ENCODE measurements at regions not wholly inside any gene's neighbourhood (a gene's known extent, or its start where the extent isn't known, plus 50 kb on each side); places are given as distances from the start of the nearest gene placed in this dataset.

DNA sequence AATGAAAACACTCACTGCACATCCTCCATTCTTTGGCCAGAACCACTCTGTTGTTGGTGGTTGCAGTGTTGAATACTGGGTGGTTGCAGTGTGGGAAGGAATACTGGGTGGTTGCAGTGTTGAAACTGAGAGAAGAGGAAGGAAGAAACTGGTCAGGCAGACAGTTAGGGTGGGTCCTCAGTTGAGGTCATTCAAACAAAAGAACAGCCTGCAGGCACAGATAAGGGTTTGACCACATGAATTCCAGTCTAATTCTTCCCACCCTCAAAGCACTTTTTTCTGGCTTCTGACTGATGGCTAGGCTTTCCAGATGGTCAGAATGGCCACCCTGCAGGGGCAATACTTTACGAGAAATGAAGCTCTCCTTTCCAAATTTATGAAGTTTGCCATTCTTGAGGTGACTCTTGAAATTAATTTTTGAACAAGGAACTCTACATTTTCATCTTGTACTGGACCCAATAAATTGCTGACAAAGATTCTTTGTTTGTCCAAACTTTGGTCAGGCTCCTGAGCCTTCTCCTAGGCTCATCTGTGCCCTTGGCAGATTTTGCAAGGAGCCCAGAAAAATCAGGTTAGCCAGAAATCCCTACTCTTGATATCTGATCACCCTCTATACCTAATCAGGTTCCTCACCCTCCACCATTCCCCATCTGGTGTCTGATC is 596.6 kb upstream of the CDH5 start:
- TF ChIP-seq, protein P1, sequence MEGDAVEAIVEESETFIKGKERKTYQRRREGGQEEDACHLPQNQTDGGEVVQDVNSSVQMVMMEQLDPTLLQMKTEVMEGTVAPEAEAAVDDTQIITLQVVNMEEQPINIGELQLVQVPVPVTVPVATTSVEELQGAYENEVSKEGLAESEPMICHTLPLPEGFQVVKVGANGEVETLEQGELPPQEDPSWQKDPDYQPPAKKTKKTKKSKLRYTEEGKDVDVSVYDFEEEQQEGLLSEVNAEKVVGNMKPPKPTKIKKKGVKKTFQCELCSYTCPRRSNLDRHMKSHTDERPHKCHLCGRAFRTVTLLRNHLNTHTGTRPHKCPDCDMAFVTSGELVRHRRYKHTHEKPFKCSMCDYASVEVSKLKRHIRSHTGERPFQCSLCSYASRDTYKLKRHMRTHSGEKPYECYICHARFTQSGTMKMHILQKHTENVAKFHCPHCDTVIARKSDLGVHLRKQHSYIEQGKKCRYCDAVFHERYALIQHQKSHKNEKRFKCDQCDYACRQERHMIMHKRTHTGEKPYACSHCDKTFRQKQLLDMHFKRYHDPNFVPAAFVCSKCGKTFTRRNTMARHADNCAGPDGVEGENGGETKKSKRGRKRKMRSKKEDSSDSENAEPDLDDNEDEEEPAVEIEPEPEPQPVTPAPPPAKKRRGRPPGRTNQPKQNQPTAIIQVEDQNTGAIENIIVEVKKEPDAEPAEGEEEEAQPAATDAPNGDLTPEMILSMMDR (IDR thresholded peaks at IDR 0.05; ENCODE audit: poor library complexity): no peak
- TF ChIP-seq EZH2 (IDR thresholded peaks at IDR 0.05; ENCODE audit: borderline replicate concordance): no peak
- TF ChIP-seq EZH2phosphoT487 (IDR thresholded peaks at IDR 0.05; ENCODE audit: low read depth, severe bottlenecking, unreplicated experiment): no peak
